PFSK-1 (cell line): ENCODE measurements at regions not wholly inside any gene's neighbourhood (a gene's known extent, or its start where the extent isn't known, plus 50 kb on each side); places are given as distances from the start of the nearest gene placed in this dataset.

ENCODE experiments used
- FOXP2 ChIP-seq: optimal IDR thresholded peaks from 2 replicates; pipeline ENCODE3; 2011; ENCODE audit warnings: borderline replicate concordance, control low read depth, inconsistent platforms; ENCODE audit not compliant: insufficient read depth; ENCODE audit errors: extremely low read length, extremely low read depth
- POLR2AphosphoS5 ChIP-seq: IDR thresholded peaks from 2 replicates; pipeline ENCODE4 v1.6.1; 2012; ENCODE audit warnings: low read depth, mild to moderate bottlenecking, control low read depth, low read length, moderate library complexity
- SIN3A ChIP-seq: IDR thresholded peaks from 2 replicates; pipeline ENCODE4 v1.6.1; 2012; ENCODE audit warnings: mild to moderate bottlenecking, low read length, moderate library complexity, borderline replicate concordance; ENCODE audit not compliant: insufficient read depth
- TAF1 ChIP-seq: IDR thresholded peaks from 2 replicates; pipeline ENCODE4 v1.6.1; 2012; ENCODE audit warnings: low read length, control low read depth, borderline replicate concordance; ENCODE audit not compliant: insufficient read depth
- TF ChIP-seq, protein P1 (sequence below), 2 experiments: IDR thresholded peaks; 2 replicates each; pipeline versions ENCODE4 v1.6.1 to v1.8.0; 2011 to 2012; ENCODE audit warnings: low read depth in 2 of 2, low read length in 2 of 2, control low read depth in 1 of 2, inconsistent platforms in 1 of 2, mild to moderate bottlenecking in 1 of 2, moderate library complexity in 1 of 2; ENCODE audit not compliant: insufficient read depth in 1 of 2

DNA sequence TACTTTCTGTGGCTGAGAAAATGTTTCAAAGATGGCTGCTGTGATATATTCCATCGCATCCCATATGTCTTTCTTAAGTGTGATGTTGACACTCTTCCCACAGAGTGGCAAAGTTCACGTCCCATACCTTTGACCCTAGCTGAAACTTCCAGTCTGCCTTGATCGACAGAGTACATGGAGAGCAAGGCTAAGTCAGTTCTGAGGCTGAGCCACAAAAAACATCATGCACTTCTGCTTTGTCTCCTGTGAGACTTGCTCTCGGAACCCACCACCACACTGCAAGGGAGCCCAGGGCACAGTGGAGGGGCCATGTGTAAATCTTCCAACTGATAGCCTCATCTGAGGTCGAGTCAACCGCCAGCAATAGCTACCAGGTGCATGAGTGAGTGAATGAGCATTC, 431.9 kb upstream of the RUNX1 start:
- no peak for TF ChIP-seq SIN3A
- no peak for TF ChIP-seq FOXP2
- TF ChIP-seq, protein P1, sequence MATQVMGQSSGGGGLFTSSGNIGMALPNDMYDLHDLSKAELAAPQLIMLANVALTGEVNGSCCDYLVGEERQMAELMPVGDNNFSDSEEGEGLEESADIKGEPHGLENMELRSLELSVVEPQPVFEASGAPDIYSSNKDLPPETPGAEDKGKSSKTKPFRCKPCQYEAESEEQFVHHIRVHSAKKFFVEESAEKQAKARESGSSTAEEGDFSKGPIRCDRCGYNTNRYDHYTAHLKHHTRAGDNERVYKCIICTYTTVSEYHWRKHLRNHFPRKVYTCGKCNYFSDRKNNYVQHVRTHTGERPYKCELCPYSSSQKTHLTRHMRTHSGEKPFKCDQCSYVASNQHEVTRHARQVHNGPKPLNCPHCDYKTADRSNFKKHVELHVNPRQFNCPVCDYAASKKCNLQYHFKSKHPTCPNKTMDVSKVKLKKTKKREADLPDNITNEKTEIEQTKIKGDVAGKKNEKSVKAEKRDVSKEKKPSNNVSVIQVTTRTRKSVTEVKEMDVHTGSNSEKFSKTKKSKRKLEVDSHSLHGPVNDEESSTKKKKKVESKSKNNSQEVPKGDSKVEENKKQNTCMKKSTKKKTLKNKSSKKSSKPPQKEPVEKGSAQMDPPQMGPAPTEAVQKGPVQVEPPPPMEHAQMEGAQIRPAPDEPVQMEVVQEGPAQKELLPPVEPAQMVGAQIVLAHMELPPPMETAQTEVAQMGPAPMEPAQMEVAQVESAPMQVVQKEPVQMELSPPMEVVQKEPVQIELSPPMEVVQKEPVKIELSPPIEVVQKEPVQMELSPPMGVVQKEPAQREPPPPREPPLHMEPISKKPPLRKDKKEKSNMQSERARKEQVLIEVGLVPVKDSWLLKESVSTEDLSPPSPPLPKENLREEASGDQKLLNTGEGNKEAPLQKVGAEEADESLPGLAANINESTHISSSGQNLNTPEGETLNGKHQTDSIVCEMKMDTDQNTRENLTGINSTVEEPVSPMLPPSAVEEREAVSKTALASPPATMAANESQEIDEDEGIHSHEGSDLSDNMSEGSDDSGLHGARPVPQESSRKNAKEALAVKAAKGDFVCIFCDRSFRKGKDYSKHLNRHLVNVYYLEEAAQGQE (IDR thresholded peaks at IDR 0.05; ENCODE audit: insufficient read depth in 1 of 2, low read depth in 2 of 2, low read length in 2 of 2), result no peak

DNA sequence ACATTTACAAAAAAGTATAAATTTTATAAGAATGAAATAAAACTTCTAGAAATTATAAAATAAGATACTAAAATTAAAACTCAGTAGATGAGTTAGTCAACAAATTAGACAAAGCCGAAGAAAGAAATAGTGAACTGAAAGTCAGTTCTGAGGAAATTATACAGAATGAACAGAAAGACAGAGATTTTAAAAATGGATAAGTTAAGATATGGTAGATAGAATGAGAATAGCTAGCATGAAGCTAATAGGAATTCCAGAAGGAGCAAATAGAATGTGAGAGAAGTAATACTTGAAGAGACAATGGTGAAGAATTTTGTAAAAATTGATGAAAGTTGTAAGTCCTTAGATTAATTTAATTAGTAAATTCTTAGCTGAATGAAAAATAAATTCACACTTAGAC, 430.4 kb upstream of the RUNX1 start:
- TF ChIP-seq FOXP2 (no peak), SIN3A (no peak), POLR2AphosphoS5 (no peak), TAF1 (no peak)
- TF ChIP-seq, protein P1 (IDR thresholded peaks at IDR 0.05; ENCODE audit: insufficient read depth in 1 of 2, low read depth in 2 of 2, low read length in 2 of 2), result no peak

DNA sequence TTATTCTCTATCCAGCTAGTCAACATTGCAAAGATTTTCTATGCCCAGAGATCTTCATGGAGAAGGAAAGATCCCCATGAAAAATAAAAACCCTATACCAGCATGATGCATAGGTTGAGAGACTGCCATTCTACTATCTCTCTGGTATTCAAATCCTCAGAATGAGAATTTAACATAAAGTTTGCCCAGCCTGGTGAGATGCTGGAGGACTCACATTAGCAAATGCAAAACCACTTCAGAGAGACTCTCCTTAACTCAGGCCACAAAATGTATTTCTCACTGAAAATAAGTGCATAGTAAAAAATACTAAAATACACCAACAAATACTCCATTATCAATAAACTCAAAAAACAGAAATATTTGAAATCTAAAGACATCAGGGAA, 430.0 kb upstream of the RUNX1 start:
- no peak for TF ChIP-seq POLR2AphosphoS5
- TF ChIP-seq SIN3A, result no peak
- TF ChIP-seq TAF1, result no peak
- TF ChIP-seq FOXP2, result no peak
- TF ChIP-seq, protein P1 (IDR thresholded peaks at IDR 0.05; ENCODE audit: insufficient read depth in 1 of 2, low read depth in 2 of 2, low read length in 2 of 2), result no peak

DNA sequence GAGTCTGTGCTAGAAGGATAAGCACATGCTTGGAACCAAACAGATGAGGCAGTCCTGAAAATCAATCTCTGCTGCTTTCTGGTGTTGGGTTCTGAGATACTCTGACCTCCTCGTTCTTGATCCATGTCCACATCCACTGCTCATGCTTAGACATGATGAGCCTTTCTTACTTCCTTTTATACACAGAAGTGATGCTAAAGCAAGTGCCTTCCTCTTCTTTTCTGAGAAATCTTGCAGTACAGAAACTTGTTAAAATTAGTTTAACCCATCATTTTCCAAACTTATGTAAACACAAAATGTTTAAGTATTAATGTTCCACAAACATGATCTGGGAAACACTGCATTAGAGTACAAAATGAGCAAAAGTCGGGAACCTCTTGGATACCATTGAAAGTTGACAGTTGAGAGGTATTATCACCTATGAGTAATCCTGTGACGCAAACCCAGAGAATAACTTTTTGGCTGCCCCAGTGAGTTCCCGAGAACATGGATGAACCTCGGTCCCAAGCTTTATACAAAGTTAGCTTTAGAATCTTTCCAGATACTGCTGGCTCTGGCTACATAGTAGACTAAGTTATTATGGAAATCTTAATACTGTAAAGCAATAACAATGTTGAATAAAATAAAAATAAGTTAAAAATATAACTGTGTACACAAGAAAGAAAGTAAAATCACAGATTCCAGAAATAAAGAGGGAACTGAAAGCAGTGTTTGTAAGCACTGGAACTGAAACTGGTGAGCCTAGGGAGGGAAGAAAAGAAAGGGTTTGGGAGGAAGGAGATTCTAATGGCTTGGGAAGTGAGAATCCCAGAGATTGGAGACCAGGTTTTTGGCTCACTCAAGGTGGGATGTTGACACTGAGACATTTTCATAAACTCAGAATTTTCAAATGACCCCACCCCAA, 429.3 kb upstream of the RUNX1 start:
- no peak for TF ChIP-seq FOXP2
- TF ChIP-seq SIN3A, result no peak
- TF ChIP-seq, protein P1 (IDR thresholded peaks at IDR 0.05; ENCODE audit: insufficient read depth in 1 of 2, low read depth in 2 of 2, low read length in 2 of 2), result no peak
- no peak for TF ChIP-seq POLR2AphosphoS5
- TF ChIP-seq TAF1, result no peak
